ENCODE measurements at regions not wholly inside any gene's neighbourhood (a gene's known extent, or its start where the extent isn't known, plus 50 kb on each side); places are given as distances from the start of the nearest gene placed in this dataset.

DNA sequence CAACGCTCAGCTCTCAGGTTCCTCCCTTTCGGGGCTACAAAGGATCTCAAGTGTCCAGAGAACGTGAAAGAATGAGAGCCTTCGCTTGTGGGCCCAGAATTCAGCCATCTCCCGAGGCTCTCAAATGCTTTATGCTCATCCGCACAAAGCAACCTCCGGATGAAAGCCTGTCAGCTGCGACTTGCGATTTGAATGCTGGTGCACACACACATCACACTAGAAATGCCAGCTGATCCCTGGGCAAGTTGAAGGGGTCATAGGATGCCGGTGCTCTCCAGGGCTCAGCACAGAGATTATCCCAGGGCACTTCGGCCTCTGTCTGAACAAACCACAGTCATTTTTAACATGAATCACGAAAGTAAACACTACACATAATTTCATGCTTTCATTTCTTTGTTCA is 141.8 kb upstream of the MYT1L start:
- Histone ChIP-seq H4K91ac (replicated peaks; ENCODE audit: insufficient read length, low read length) (no peak overlapping the region), H3K27ac (ENCODE audit: low read depth, low read length) (no peak overlapping the region), H4K5ac (ENCODE audit: insufficient read length, low read depth, low read length) (no peak overlapping the region), H3K23ac (ENCODE audit: insufficient read length) (no peak overlapping the region), H2BK20ac (ENCODE audit: low read length) (no peak overlapping the region), H3K4me2 (ENCODE audit: insufficient read depth in 1 of 2, low read depth in 2 of 2, low read length in 2 of 2) (no peak overlapping the region), H3K36me3 (ENCODE audit: control insufficient read depth in 2 of 4, insufficient read depth in 4 of 4, low read length in 3 of 4) (no peaks in the 10 kb centered on the region), H3K23me2 (ENCODE audit: low read depth, low read length) (no peaks in the 10 kb centered on the region), H3K18ac (ENCODE audit: extremely low read depth, low read length) (no peak overlapping the region), H3K4me3 (ENCODE audit: extremely low read depth in 1 of 4, insufficient read depth in 2 of 4, low read depth in 3 of 4, low read length in 4 of 4) (no peak overlapping the region), H3K27me3 (replicated peaks in 1 of 4; ENCODE audit: control insufficient read depth in 3 of 4, extremely low read depth in 1 of 4, insufficient read depth in 3 of 4, low read length in 3 of 4) (no peaks in the 10 kb centered on the region), H3K9me3 (ENCODE audit: insufficient read depth in 2 of 2, low read depth in 1 of 2, low read length in 1 of 2) (no peaks in the 10 kb centered on the region), H3K4ac (replicated peaks; ENCODE audit: insufficient read length, low read depth, low read length) (no peak overlapping the region), H3K79me2 (ENCODE audit: control insufficient read depth in 1 of 2, insufficient read depth in 2 of 2, low read length in 2 of 2) (no peaks in the 10 kb centered on the region), H2BK15ac (ENCODE audit: low read length) (no peak overlapping the region), H2AK5ac (ENCODE audit: low read depth, low read length) (no peak overlapping the region), H2AFZ (ENCODE audit: low read length) (no peak overlapping the region), H4K20me1 (replicated peaks in 1 of 2; ENCODE audit: control insufficient read depth in 1 of 2, insufficient read depth in 2 of 2, low read length in 2 of 2) (no peaks in the 10 kb centered on the region), H4K8ac (ENCODE audit: extremely low read depth, insufficient read depth, low read length) (no peak overlapping the region), H3K9ac (replicated peaks in 1 of 4; ENCODE audit: extremely low read depth in 1 of 4, low read depth in 3 of 4, low read length in 3 of 4) (no peak overlapping the region), H3K56ac (replicated peaks; ENCODE audit: insufficient read length, low read depth, low read length) (no peak overlapping the region), H2BK120ac (replicated peaks; ENCODE audit: low read depth, low read length) (no peak overlapping the region), H2BK5ac (ENCODE audit: low read depth, low read length) (no peak overlapping the region), H3K14ac (ENCODE audit: insufficient read length) (no peak overlapping the region), H3K79me1 (ENCODE audit: low read depth, low read length) (no peaks in the 10 kb centered on the region), H3K4me1 (replicated peaks in 1 of 4; ENCODE audit: control insufficient read depth in 3 of 4, insufficient read depth in 4 of 4, low read length in 3 of 4) (no peaks in the 10 kb centered on the region), H2BK12ac (ENCODE audit: low read depth, low read length) (no peak overlapping the region)
- CTCF ChIA-PET (ENCODE audit: partially characterized antibody) = interaction anchor here (0.6 to 1.4 kb wide), 3 partner anchors 13 to 481 kb away, joined by 3 to 4 read pairs (median 3); no protein-coding TSS in a partner anchor
- DNase-seq (ENCODE audit: low read depth in 1 of 2, low spot score in 2 of 2) (no peak), FAIRE-seq (no peak)
- POLR2A ChIA-PET (ENCODE audit: partially characterized antibody) = no interaction called here
- WGBS, 2 experiments (ENCODE audit: extremely low coverage in 1 of 2, insufficient coverage in 1 of 2, insufficient read length in 1 of 2, insufficient replicate concordance in 2 of 2, low coverage in 1 of 2, low lambda C conversion rate in 2 of 2, missing lambda C conversion rate in 1 of 2) = 85% methylated on average over 12 of the region's 12 CpGs; no CpG with 5 or more reads in 1 of the 2 experiments
- TF ChIP-seq, protein P1, sequence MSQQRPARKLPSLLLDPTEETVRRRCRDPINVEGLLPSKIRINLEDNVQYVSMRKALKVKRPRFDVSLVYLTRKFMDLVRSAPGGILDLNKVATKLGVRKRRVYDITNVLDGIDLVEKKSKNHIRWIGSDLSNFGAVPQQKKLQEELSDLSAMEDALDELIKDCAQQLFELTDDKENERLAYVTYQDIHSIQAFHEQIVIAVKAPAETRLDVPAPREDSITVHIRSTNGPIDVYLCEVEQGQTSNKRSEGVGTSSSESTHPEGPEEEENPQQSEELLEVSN (IDR thresholded peaks at IDR 0.05) = no peak
- TF ChIP-seq SP2 (IDR thresholded peaks at IDR 0.05; ENCODE audit: low read length) (no peak), JUN (IDR thresholded peaks at IDR 0.05; ENCODE audit: low read depth, low read length) (no peak), RNF2 (IDR thresholded peaks at IDR 0.05; ENCODE audit: borderline replicate concordance, low read depth, low read length, missing control alignments, poor library complexity, severe bottlenecking) (no peak), KDM1A (IDR thresholded peaks at IDR 0.05; ENCODE audit: borderline replicate concordance, low read length) (no peak), KDM5A (IDR thresholded peaks at IDR 0.05; ENCODE audit: low read length) (no peak), HDAC6 (IDR thresholded peaks at IDR 0.05; ENCODE audit: low read depth, low read length) (no peak), SIN3A (conservative IDR thresholded peaks at IDR 0.05 in 1 of 2, IDR thresholded peaks at IDR 0.05 in 1 of 2; ENCODE audit: low read depth in 1 of 2, low read length in 2 of 2) (no peak)
- TF ChIP-seq, protein P2, sequence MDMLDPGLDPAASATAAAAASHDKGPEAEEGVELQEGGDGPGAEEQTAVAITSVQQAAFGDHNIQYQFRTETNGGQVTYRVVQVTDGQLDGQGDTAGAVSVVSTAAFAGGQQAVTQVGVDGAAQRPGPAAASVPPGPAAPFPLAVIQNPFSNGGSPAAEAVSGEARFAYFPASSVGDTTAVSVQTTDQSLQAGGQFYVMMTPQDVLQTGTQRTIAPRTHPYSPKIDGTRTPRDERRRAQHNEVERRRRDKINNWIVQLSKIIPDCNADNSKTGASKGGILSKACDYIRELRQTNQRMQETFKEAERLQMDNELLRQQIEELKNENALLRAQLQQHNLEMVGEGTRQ (IDR thresholded peaks at IDR 0.05; ENCODE audit: low read length) = no peak
- TF ChIP-seq, protein P3, sequence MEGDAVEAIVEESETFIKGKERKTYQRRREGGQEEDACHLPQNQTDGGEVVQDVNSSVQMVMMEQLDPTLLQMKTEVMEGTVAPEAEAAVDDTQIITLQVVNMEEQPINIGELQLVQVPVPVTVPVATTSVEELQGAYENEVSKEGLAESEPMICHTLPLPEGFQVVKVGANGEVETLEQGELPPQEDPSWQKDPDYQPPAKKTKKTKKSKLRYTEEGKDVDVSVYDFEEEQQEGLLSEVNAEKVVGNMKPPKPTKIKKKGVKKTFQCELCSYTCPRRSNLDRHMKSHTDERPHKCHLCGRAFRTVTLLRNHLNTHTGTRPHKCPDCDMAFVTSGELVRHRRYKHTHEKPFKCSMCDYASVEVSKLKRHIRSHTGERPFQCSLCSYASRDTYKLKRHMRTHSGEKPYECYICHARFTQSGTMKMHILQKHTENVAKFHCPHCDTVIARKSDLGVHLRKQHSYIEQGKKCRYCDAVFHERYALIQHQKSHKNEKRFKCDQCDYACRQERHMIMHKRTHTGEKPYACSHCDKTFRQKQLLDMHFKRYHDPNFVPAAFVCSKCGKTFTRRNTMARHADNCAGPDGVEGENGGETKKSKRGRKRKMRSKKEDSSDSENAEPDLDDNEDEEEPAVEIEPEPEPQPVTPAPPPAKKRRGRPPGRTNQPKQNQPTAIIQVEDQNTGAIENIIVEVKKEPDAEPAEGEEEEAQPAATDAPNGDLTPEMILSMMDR (IDR thresholded peaks at IDR 0.05; ENCODE audit: control extremely low read depth in 1 of 3, insufficient read depth in 1 of 3, low read depth in 1 of 3, low read length in 3 of 3) = no peak

Measured in H1 (cell line).